ENCODE measurements at regions not wholly inside any gene's neighbourhood (a gene's known extent, or its start where the extent isn't known, plus 50 kb on each side); places are given as distances from the start of the nearest gene placed in this dataset.
"Not testable (repeated sequence)": the region's sequence is repeated elsewhere in the genome, so short reads cannot be mapped to it uniquely, and the experiment has no call there.

DNA sequence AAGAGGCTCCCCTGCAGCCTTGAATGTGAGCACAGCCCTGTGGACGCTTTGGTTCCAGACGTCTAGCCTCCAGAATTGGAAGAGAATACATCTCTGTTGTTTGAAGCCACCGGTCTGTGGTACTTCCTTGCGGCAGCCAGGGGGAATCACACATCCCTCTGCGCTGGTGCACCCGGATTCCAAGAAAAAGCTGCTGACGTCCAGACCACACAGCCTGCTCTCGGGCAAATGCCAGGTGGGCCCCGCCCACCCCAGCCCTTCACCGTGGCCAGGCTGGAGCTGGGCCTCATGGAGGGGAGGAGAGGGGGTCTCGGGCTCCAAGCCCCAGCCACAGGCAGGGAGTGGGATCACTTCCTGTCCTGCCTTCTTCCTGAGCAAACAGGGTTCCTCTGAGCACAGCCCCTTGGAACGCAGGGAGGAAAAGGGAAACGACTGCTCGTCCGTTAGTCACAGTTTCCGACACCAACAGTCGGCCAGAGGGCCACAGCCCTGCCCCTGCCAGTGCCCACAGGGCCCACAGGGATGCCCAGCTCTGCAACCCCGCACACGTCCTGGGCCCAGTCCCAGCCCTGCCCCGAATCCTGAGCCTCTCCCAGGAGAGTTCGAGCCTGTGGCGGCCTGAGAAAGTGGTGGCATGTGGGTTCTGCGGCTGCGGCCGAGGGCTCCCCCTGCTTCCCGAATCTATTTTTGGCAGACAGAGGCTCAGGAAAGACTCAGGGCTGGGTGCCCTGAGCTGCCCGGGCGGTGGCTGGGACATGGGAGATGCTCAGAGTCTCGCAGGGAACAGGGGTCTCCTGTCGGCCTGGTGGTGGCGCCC lies 85.3 kb downstream of the RFLNA start:
- ATAC-seq = peak; percentile 40

DNA sequence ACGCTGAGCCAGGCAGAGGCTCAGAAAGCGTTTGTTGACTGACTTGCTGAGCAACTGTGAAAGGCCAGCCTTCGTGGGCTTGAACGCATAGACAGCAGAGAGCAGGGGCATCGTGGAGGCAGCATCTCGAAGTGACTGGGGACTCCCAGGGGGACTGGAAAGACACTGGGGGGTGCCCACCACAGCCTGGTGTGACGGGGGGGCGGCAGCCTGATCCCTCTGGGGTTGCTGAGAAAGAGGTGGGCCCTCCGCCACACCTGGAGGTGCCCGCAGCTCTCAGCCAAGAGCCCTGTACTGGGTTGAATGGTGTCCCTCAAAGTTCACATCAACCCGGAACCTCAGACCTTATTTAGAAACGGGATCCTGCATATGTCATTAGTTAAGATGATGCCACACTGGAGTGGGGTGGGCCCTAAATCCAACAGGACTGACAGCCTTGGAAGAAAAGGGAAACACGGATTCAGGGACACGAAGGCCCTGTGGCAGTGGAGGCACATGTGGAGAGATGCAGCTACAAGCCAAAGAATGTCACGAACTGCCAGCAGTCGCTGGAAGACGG lies 84.6 kb downstream of the RFLNA start:
- no peak for ATAC-seq

DNA sequence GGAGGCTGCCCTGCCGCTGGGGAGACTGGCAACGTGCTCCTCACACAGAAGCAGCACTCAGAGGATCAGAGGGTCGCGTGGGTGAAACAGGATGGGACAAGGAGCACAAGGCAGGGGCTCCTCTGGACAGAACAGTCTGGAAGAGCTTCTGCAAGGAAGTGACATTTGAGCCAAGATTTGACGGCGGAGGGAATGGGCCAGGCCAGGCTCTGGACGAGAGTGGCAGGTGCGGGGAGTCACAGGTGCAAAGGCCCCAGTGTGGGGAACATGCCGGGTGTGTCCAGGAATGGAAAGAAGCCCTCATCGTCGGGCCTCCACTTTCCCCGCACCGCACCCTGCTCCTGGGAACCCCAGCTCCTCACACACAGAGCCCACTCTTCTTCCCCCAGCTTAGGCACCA lies 84.0 kb downstream of the RFLNA start:
- ATAC-seq = no peak

DNA sequence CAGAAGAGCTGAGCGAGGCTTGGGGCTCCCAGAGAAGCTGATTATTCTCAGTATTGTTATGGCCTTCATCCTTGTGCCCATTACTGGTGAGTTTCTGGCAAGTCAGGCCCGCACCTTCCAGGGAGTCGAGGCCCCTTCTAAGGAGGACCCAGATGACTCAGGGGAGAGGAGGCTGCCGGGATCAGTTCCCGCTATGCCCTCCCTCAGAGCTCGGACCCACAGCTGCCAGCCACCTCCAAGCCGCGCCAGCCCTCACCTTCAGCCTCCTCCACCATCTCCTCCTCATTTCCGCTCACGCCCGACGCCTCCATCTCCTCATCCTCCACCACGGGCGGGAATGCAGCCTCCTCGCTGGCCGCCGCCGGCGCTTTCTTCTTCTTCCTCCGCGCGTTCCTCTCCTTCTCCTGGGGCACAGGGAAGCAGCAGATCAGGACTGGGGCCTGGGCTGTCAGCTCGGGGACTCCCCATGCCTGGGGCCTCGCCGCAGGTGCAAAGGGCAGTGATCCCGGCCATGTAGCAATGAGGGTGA lies 83.2 kb downstream of the RFLNA start:
- no peak for ATAC-seq

DNA sequence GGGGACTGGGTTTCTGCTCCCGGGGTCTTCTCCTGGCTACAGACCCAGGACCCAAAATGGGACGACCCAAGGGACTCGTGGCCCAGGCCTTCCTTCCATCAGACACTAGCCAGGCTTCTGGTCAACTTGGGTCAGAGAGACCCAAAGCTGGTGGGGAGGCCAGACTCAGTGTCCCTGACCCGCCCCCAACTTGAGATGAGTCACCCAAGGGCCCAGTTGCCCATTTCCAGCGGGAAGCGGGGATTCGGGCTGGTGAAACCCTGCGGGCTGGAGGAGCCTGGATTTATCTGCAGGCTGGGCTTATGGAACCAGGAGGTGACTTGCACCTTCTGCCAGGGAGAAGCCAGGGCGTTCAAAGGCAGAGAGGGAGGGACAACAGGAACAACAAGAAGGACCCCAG lies 81.5 kb downstream of the RFLNA start:
- ATAC-seq = no peak

DNA sequence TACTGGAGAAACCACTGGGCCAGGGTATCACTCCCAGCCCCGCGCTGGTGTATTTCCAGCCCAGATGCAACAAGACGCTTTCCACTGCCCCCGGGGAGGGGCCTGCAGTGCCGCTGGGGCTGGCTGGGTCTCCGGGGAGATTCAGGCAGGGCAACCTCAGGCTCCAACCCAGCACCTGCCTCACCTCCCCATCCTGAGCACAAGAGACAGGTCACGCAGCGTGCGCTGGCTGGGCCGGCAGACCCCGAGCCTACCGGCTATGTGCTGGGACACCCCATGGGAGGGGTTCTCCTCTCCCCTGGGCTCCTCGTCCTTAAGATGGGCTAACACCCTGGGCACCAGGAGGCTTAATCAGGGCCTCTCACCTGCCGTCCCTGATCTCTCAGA lies 80.9 kb downstream of the RFLNA start:
- ATAC-seq = no peak

DNA sequence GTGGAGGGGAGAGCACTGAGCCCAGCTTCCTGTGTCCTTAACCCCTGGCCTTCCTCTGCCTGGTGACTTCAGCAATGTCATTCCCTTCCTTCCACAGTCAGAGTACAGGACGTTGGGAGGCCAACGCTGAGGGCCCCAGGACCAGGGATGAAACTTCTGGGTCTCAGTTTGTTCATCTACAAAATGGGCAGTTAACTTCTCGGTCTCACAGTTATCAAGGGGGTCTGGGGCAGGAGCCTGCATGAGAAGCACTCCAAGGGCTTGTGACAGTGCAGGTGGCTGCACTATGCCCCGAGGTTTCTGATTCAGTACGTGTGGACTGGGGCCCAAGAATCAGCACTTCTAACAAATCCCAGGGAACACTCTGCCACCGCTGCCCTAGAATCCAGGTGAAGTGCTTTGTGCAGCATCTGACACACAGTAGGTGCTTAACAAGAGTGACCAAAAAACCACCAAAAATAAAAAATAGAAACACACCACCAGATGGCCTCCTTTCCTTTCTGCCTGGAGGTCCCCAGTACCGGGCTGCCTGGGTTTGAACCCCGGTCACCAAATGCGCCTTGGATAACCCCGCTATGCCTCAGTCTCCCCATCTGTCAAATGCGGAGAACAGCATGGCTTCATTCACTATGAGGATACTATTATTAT lies 80.4 kb downstream of the RFLNA start:
- ATAC-seq = no peak

DNA sequence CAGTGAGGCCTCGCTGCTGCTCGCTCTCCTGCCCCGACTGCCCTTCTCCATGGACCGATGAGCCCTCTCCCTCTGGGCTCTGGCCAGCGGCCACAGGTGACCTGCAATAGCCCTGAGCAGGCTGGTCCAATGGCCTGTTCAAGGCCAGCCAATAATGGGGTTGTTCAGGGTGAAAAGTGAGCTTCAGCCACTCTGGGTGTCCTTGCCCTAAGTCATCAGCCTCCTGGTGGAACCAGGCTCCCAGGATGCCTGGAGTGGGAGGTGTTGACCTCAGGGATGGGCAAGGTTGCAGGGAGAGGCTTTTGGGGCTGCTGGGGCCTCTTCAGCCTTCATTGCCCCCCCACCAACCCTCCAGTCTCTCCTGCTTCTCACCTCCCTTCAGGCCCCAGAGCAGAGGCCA lies 79.7 kb downstream of the RFLNA start:
- no peak for ATAC-seq

DNA sequence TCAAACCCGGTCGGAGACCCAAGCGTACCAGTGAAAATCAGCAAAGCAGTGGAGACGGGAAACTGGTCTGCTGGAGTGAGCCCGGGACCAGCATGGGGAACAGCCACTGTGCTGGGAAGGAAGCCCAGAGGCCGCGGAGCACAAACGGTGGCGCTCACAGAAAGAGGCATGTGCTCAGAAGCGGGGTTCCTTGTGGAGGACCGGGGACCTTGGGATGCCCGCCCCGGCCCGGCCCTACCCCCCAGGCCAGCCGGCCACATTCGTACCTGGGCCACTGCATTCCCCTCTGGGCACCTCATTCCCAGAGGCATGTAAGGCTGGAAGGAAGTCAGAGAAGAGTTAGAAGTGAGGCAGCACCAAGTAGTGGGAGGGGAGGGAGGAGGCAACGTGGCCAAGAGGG lies 79.3 kb downstream of the RFLNA start:
- ATAC-seq = no peak

DNA sequence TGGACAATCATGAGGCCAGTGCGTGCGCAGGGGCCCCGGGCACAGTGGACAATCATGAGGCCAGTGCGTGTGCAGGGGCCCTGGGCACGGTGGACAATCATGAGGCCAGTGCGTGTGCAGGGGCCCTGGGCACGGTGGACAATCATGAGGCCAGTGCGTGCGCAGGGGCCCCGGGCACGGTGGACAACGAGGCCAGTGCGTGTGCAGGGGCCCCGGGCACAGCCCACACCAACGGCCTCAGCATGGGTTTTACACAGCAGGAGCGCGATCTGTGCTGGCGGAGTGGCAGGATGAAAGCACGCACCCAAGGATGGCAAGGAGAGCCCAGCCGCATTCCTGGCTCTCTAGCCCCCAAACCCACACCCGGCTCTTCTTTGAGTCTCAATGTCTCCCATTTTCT lies 78.8 kb downstream of the RFLNA start:
- ATAC-seq = not testable (repeated sequence)

DNA sequence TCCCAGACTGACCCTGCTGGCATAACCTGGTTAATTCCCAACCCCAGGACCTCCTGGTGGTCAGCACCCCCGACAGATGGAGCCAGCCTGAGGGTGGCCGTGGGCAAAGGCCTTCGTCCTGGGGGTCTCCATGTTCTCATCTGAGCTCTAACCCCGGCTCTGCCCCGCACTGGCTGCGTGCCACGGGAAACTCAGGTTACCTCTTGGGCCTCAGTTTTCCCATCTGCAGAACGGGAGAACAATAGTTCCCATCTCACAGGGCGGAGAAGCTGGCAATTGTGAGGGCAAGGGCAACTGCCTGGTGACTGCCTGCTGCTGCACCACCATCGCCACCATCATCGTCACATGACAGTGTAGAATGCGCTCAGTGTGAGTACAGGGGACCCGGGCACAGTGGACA lies 77.9 kb downstream of the RFLNA start:
- no peak for ATAC-seq

DNA sequence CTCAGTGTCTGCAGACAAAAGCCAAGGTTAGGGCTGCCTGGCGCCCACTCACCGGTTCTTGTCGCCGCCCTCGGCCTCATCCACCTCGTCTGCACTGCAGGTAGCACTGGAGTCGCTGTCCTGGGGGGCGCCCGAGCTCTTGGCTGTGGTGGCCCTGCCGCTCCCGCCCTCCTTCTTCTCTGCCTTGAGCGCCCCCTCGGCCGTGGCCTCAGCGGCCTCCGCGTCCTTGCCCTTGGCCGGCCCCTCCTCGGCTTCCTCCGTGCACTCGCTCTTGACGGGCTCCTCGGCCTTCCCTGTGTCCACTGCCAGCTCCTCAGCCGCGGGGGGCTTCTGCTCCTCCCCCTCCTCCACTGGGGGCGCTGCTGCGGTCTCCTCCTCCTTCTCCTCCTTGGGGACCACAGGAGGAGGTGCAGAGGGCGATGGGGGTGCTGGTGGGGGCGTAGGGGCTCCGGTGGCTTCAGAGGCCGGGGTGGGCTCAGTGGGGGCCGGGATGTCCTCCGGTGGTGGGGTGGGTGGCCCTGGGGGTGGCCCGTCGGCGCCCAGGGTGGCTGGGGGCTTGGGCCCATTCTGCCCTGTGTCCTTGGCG lies 77.2 kb downstream of the RFLNA start:
- no peak for ATAC-seq

DNA sequence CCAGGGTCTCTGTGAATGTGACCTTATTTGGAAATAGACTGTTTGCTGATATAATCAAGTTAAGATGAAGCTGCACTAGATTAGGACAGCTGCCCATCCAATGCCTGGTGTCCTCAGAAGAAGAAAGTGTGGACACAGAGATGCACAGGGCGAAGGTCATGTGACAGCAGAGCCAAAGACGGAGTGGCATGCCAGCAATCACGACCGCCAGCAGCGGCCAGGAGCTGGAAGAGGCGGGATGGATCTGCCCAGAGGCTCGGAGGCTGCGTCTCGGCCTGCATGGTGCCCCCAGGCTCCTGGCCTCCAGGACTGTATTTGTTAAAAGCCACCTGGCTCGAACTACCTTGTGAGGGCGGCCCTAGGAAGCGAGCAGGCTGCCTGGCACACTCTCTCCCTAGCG lies 76.5 kb downstream of the RFLNA start:
- ATAC-seq = no peak

DNA sequence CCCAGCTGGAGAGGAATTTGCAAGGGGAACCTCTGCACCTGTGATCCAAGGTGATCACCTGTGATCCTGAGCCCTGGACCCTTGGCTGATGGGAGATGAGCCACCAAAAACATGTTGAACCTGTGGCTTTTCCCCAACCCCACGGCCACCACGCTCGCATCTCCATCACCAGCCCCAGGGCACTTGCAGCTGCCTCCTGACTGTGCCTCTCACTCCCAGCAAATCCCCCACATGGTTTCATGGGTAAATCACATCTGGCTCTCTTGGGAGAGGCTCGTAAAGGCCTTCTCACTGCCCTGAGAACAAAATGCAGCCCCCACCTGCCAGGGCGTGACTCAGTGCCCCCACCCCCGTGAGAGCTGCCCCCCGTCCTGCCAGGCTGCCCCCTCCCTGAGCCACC lies 76.0 kb downstream of the RFLNA start:
- no peak for ATAC-seq

DNA sequence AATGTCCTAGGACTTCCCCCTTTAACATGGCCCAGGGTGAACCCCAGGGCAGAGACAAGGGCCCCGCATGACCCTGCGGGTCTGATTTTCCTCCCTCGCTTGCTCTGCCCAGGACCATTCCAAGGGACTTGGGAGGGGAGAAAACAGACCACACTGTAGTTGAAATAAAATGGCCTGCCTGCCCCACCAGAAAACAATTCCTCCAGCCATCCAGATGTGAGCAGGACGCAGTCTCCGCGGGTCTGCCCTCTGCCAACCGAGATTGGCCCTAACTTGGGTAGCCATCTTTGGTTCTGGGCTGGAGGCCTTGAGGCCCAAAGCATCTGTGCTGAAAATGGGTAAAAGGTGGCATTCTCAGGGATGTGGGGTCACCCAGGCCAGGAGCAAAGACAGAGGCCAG lies 75.5 kb downstream of the RFLNA start:
- no peak for ATAC-seq

DNA sequence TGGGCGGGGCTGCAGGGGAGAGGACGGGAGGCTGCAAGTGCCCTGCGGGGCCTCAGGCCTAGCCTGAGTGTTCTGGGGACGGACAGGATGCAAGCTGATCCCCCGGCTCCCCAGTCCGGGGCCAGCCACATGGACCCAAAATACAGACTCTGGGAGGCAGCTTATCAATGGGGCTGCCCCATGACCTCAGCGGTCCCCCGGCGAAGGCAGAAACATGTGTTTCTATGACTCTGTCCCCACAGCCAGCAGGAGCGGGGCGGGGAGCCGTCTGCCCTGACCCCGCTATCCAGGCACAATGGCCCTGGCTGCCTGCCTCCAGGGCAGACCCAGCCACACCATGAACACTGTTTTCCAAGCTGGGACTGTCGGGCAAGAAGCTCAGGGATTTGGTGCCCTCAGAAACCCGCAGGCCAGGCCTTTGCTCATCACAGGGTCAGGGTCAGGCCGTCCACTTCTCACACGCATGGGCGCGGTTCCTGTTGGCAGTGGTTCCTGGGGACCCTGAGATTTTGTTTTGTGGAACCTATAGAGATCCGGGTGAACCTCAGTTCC lies 75.0 kb downstream of the RFLNA start:
- no peak for ATAC-seq

DNA sequence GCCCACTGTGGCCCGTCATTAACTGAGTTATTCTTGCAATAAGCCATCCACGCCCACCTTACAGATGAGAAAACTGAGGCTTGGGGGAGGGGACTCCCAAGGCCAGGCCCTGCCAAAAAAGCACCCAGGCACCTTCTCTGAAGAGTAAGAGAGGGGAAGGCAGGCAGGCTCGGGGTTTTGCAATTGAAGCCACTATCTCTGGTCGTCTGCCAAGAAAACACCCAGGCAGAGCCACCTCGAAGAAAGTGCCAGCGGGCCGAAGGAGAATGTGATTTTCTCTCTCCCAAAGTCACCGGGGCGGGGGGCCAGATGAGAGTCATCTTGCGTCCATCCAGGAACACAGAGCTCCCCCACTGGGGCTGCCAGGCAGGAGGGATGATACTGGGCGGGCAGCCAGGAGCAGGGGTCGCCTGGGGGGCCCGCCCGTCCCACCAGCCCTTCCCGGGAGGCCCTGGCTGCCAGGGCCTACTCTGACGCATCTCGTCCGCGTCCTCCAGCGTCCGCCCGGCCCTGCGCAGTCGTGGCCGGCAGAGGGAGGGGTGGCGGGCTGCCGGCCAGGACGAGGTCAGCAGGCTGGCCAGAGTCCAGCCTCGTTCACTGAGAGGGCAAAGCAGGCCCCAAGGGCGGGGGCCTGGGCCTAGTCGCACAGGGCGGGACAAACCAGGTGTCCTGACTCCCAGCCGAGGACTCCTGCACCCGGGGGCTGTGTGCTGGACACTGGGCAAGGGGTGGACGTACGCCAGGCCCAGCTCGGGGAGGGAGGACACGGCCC lies 74.3 kb downstream of the RFLNA start:
- peak; percentile 56 for ATAC-seq

DNA sequence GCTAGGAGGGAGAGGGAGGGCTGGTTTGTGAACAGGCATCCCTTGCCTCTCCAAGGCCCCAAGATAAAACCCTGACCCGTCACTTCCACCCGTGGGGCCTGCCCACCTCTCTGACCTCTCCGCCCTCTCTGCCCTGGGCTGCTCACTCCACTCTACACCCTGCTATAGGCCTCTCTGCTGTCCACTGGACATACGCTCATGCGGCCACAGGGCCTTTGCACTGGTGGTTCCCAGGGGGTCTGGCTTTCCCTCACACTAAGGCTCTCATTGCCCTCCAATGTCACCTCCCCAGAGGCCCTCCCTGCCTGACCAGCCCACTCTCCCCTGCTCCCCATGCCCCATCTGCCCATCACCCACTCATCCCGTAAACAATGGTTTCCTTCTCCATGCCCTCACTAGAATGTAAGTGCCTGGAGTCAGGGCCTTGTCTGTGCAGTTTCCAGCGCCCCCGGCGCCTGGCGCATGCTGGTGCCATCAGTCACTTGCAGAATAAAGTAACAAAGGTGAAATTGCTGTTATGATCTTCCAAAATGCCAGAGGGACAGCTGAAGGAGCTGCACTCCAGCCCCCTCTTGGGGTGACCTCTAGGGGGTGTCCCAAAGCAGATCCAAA lies 73.6 kb downstream of the RFLNA start:
- no peak for ATAC-seq

DNA sequence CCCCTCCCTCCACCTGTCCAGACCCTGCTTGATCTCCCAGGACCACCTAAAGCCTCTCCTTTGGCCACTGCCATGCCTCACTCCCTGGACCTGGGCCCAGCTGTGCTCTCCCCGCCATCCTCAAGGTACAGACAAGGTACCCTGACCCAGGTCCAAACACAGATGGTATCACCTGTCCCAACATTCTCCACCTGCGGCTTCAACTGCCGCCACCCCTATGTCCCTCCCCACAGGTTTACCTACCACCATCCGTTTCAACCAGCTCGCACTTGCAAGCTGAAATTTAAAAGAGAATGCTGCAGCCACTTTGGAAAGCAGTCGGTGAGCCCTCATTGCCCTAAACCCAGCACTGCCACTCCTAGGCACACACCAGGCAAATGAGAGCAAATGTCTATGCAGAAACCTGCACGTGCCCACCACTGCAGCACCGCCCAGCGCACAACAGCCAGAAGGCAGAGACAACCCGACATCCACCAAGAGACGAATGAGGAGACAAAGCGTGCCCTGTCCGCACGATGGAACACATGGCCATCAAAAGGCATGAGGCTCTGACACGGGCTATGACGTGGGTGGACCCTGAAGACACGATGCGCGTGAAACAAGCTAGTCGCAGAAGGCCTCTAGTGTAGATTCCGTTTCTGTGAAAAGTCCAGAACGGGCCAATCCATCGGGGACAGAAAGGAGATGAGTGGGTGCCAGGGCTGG lies 71.0 kb downstream of the RFLNA start:
- no peak for ATAC-seq

Data from esophagus mucosa (tissue), 1 donor.